ENCODE measurements at regions not wholly inside any gene's neighbourhood (a gene's known extent, or its start where the extent isn't known, plus 50 kb on each side); places are given as distances from the start of the nearest gene placed in this dataset.

DNA sequence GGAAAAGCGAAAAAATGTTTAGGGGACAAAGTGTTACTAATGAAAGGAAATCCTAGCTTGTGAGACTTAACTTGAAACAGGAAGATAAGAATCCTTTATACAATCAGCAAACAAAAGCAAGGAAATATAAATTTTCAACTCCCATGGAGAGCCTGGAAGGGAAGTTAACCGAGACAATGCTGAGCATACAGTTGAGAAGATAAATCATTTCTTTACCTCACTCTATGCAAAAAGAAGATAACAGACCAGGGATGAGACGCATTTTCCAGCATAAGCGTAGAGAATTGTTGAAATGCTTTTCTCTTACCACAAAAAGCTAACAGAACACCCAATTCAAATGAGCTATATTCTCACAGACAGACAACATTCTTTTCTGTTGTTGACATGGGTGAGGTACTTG is 309.6 kb downstream of the CWC27 start:
- TF ChIP-seq, protein P1, sequence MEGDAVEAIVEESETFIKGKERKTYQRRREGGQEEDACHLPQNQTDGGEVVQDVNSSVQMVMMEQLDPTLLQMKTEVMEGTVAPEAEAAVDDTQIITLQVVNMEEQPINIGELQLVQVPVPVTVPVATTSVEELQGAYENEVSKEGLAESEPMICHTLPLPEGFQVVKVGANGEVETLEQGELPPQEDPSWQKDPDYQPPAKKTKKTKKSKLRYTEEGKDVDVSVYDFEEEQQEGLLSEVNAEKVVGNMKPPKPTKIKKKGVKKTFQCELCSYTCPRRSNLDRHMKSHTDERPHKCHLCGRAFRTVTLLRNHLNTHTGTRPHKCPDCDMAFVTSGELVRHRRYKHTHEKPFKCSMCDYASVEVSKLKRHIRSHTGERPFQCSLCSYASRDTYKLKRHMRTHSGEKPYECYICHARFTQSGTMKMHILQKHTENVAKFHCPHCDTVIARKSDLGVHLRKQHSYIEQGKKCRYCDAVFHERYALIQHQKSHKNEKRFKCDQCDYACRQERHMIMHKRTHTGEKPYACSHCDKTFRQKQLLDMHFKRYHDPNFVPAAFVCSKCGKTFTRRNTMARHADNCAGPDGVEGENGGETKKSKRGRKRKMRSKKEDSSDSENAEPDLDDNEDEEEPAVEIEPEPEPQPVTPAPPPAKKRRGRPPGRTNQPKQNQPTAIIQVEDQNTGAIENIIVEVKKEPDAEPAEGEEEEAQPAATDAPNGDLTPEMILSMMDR (conservative IDR thresholded peaks at IDR 0.05; ENCODE audit: low read depth, low read length): no peak
- DNase-seq (ENCODE audit: low read depth): no peak
- H3K4me3 ChIP-seq (ENCODE audit: low read depth, low read length): no peak overlapping the region

GRCh38 chr5:65081071-65081470 is 312.3 kb downstream of the CWC27 start:
- TF ChIP-seq, protein P1 (conservative IDR thresholded peaks at IDR 0.05; ENCODE audit: low read depth, low read length): no peak
- no peak overlapping the region for H3K4me3 ChIP-seq (ENCODE audit: low read depth, low read length)
- DNase-seq (ENCODE audit: low read depth): no peak

DNA sequence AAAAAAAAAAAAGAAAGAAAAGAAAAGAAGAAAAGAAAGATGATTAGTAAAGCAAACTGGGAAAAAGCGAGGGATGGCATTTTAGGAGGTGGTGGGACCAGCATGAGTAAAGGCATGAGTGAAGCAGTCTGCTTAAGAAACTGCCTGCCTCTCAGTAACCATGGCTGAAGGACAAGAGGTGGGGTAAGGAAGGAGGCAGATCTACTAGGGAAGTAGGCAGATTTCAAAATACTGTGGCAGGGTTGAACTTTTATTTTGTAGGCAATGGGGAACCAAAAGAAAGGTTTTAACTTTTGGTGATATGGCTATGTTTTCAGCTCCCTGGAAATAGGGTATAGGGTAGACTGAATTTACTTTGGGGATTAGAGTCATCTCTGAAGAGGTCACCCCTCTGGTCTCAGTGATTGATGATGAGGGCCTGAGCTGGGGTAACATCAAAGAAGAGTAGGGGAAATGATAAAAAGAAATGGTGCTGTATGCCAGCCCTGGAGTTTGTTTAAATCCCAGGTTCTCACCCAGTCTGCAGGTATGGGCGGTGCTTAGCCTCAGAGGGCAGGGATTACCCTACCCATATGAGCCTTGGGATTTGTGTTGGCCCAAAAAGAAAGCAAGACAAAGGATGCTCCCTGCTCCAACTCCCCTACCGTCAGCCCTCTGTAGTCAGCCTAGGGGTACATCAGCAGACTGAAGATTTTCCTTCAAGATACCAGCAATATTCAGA is 316.2 kb downstream of the CWC27 start:
- no peak overlapping the region for H3K4me3 ChIP-seq (ENCODE audit: low read depth, low read length)
- DNase-seq (ENCODE audit: low read depth): no peak
- TF ChIP-seq, protein P1 (conservative IDR thresholded peaks at IDR 0.05; ENCODE audit: low read depth, low read length): no peak

DNA sequence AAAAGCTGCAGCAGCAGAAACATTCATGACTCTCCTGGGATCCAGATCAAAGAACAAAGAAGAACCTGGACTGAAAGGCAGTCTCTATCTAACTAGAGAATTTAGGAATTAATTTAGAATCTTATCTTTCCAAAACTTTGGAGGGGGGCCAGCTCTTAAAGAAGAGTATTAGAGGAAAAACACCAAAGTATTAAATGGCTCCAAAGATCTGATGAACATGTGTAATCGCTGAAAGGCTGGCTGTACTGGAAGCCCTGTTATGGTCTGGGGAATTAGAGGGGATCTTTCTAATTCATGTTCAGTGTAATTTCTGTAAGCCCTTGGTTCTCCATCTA is 316.8 kb downstream of the CWC27 start:
- TF ChIP-seq, protein P1 (conservative IDR thresholded peaks at IDR 0.05; ENCODE audit: low read depth, low read length): no peak
- no peak for DNase-seq (ENCODE audit: low read depth)
- H3K4me3 ChIP-seq (ENCODE audit: low read depth, low read length): no peak overlapping the region

GRCh38 chr5:65086234-65086890 is 317.6 kb downstream of the CWC27 start:
- TF ChIP-seq, protein P1 (conservative IDR thresholded peaks at IDR 0.05; ENCODE audit: low read depth, low read length): no peak
- no peak overlapping the region for H3K4me3 ChIP-seq (ENCODE audit: low read depth, low read length)
- DNase-seq (ENCODE audit: low read depth): no peak

- H3K4me3 ChIP-seq (ENCODE audit: low read depth, low read length): no peak overlapping the region
- no peak for DNase-seq (ENCODE audit: low read depth)
- TF ChIP-seq, protein P1 (conservative IDR thresholded peaks at IDR 0.05; ENCODE audit: low read depth, low read length): no peak
Measured at GRCh38 chr5:65087154-65087553, 318.4 kb downstream of the CWC27 start.

- no peak for DNase-seq (ENCODE audit: low read depth)
- TF ChIP-seq, protein P1 (conservative IDR thresholded peaks at IDR 0.05; ENCODE audit: low read depth, low read length): no peak
- no peak overlapping the region for H3K4me3 ChIP-seq (ENCODE audit: low read depth, low read length)
Measured at GRCh38 chr5:65094279-65094678, 325.5 kb downstream of the CWC27 start.
